A673 (cell line): ENCODE measurements at regions not wholly inside any gene's neighbourhood (a gene's known extent, or its start where the extent isn't known, plus 50 kb on each side); places are given as distances from the start of the nearest gene placed in this dataset.

Experiments used
- BruUV-seq: library from RNA; stranded (reverse); fragments of 400-500 nt; replicated peaks from 2 replicates; lab custom pipeline; 2021; lab: Mats Ljungman, UMichigan
- CTCF ChIA-PET: fragments of 300-600 bp; sonication (Branson Sonifier 250); formaldehyde crosslinking; loops from one replicate; lab custom pipeline; 2022; ENCODE audit warnings: antibody characterized with exemption; lab: Charles Lee
- POLR2A ChIA-PET: fragments of 300-600 bp; sonication (Branson Sonifier 250); formaldehyde crosslinking; loops from one replicate; lab custom pipeline; 2022; ENCODE audit warnings: antibody characterized with exemption; ENCODE audit not compliant: low non-redundant PET; lab: Charles Lee
- DNase-seq: peaks from one replicate; pipeline ENCODE4 v3.0.0-alpha.2; 2015; ENCODE audit warnings: low spot score
- H3K27ac ChIP-seq: fragments of 200-600 bp; sonication (generic); 2 replicates; pipeline ENCODE4 v1.5.1; 2016; ENCODE audit warnings: mixed run types, low read depth, mild to moderate bottlenecking, mixed read lengths, antibody characterized with exemption, low read length; ENCODE audit not compliant: poor library complexity, severe bottlenecking
- H3K27me3 ChIP-seq: fragments of 200-600 bp; sonication (generic); replicated peaks from 2 replicates; pipeline ENCODE4 v1.6.1; 2017; ENCODE audit warnings: mixed run types, low read depth, mild to moderate bottlenecking, mixed read lengths, antibody characterized with exemption, low read length; ENCODE audit not compliant: insufficient read depth, poor library complexity
- H3K36me3 ChIP-seq: fragments of 200-600 bp; sonication (generic); 2 replicates; pipeline ENCODE4 v1.6.1; 2016; ENCODE audit warnings: mixed run types, mild to moderate bottlenecking, mixed read lengths, antibody characterized with exemption, low read length; ENCODE audit not compliant: insufficient read depth, poor library complexity, severe bottlenecking
- H3K4me1 ChIP-seq: fragments of 200-600 bp; sonication (generic); 2 replicates; pipeline ENCODE4 v1.6.1; 2017; ENCODE audit warnings: mixed run types, mild to moderate bottlenecking, mixed read lengths, antibody characterized with exemption, low read length; ENCODE audit not compliant: insufficient read depth, poor library complexity, severe bottlenecking
- H3K4me3 ChIP-seq: fragments of 200-600 bp; sonication (generic); 2 replicates; pipeline ENCODE4 v1.5.1; 2016; ENCODE audit warnings: low read depth, mixed run types, mild to moderate bottlenecking, mixed read lengths, low read length; ENCODE audit not compliant: poor library complexity, severe bottlenecking
- H3K9me3 ChIP-seq: fragments of 200-600 bp; sonication (generic); 2 replicates; pipeline ENCODE4 v1.6.1; 2016; ENCODE audit warnings: mixed run types, low read depth, mild to moderate bottlenecking, mixed read lengths, antibody characterized with exemption, low read length; ENCODE audit not compliant: poor library complexity, severe bottlenecking
- CTCF ChIP-seq: fragments of 300-800, 200-600 bp; sonication (generic); conservative IDR thresholded peaks from 2 replicates; pipeline ENCODE4 v1.5.1; 2017; ENCODE audit warnings: low read depth, mild to moderate bottlenecking, antibody characterized with exemption, low read length, moderate library complexity, mixed read lengths
- EZH2 ChIP-seq: fragments of 200-600 bp; sonication (generic); IDR thresholded peaks from 2 replicates; pipeline ENCODE4 v1.6.1; 2017; ENCODE audit warnings: borderline replicate concordance, low read depth, mild to moderate bottlenecking, mixed read lengths, antibody characterized with exemption, low read length; ENCODE audit not compliant: poor library complexity, severe bottlenecking
- intact Hi-C: fragments of 100-400 bp; cut with micrococcal nuclease; formaldehyde crosslinking; loops from one replicate; pipeline ENCODE4 v1.10.0; 2022; ENCODE audit not compliant: unreplicated experiment

- Histone ChIP-seq H3K9me3 (no peaks in the 10 kb centered on the region), H3K27me3 (no peaks in the 10 kb centered on the region), H3K4me3 (no peak overlapping the region), H3K36me3 (no peaks in the 10 kb centered on the region), H3K27ac (no peak overlapping the region), H3K4me1 (no peaks in the 10 kb centered on the region)
- TF ChIP-seq CTCF, result no peak
- TF ChIP-seq EZH2, result no peak
- POLR2A ChIA-PET, result no interaction called here
- no TSS peak for BruUV-seq
- CTCF ChIA-PET, result no interaction called here
- intact Hi-C loops, result no loop called here
- DNase-seq, result no peak
These were observed 76.5 kb upstream of the PCBD1 start for GRCh38 chr10:70964881-70965280.

GRCh38 chr10:70965566-70965965, 77.2 kb upstream of the PCBD1 start:
- no peak for TF ChIP-seq CTCF
- no peak for TF ChIP-seq EZH2
- no TSS peak for BruUV-seq
- Histone ChIP-seq H3K27ac (no peak overlapping the region), H3K36me3 (no peaks in the 10 kb centered on the region), H3K4me1 (no peaks in the 10 kb centered on the region), H3K9me3 (no peaks in the 10 kb centered on the region), H3K4me3 (no peak overlapping the region), H3K27me3 (no peaks in the 10 kb centered on the region)
- no peak for DNase-seq
- intact Hi-C loops, result no loop called here
- ChIA-PET CTCF (no interaction called here), POLR2A (no interaction called here)

DNA sequence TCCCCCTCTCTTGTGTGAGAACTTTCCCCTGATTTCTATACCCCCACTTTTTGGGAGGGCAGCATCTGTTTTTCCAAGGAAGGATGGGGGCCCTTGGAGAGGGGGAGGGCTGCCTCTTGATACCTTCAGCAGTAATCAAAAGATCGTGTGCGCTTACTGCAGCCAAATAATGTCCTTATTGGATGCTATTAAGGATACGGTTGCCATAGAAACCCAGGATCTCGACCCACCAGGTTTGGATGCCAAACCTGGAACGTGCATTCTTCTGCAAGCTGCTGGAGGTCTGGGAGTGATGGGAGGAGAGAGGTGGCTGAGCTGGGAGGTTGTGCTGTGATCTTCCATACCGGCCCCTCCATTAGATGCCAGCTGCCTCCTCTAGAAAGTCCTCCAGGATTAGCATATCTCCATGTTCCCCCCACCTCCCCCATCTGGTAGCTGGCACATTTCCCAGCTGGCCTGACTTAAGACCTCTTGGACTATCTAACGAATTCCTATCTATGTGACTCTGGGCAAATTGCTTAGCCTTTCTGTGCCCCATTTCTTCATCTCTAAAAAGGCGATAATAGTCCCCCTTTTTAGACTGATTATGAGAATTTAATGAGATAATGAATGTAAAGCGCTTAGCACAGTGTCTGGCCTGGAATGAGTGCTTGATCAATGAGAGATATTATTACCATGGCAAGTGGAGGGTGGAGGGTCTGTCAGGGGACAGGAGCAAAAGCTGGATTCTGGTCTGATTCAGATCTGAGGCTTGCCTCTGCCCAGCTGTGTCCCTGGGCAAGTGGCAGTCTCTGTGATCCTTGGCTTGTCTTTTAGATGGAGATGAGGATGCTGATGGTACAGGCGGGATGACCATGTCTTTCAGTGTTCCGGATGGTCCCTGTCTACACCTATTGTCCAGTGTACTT, 78.5 kb upstream of the PCBD1 start:
- intact Hi-C loops, result no loop called here
- POLR2A ChIA-PET, result no interaction called here
- BruUV-seq, result no TSS peak
- Histone ChIP-seq H3K27me3 (no peaks in the 10 kb centered on the region), H3K9me3 (peaks cover 5% of the 10 kb centered on the region), H3K4me1 (no peaks in the 10 kb centered on the region), H3K36me3 (no peaks in the 10 kb centered on the region), H3K27ac (no peak overlapping the region), H3K4me3 (no peak overlapping the region)
- TF ChIP-seq CTCF (no peak), EZH2 (no peak)
- DNase-seq, result no peak
- CTCF ChIA-PET, result no interaction called here
